GM19238 (cell line): ENCODE measurements at regions not wholly inside any gene's neighbourhood (a gene's known extent, or its start where the extent isn't known, plus 50 kb on each side); places are given as distances from the start of the nearest gene placed in this dataset.

Source experiments
- DNase-seq: peaks from one replicate; pipeline ENCODE4 v3.0.0; 2011; ENCODE audit warnings: low spot score; ENCODE audit not compliant: insufficient read length

DNA sequence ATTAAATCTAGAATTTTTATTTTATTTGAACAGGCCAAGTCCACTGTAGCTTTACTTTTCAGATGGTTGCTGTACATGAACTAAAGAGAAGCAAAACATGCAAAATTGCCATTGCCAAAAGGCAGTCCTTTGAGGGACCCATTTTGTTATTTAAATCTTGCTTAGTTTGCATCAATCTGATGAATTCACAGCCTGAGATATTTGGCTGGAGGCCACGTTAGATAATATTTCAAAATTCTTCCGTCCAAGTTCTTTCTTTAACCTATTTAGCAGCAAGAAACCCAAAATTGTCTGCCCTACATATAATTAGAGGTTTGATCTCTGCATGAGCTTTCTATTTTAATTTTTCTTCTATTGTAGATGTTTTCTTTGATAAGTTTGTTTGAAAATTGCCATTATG is 1706.9 kb upstream of the RAG2 start:
- DNase-seq, result no peak

DNA sequence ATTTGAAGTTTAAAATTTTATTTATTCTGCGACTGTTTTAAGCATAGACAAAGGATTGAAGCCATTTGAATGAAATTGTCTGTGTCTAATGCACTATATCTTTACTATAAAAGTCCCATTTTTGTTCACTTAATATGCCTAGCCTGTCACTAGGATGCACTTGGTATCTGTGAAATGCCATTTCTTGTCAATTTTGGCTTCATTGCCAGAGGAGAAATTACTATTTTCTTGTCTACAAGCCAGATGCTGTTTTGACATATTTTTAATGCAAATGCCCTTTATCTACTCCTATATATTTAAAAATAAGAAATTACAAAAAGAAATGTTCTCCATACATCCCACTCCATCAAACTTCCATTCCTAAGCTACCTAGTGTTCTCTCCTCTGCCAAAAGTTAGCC is 1704.5 kb upstream of the RAG2 start:
- no peak for DNase-seq

DNA sequence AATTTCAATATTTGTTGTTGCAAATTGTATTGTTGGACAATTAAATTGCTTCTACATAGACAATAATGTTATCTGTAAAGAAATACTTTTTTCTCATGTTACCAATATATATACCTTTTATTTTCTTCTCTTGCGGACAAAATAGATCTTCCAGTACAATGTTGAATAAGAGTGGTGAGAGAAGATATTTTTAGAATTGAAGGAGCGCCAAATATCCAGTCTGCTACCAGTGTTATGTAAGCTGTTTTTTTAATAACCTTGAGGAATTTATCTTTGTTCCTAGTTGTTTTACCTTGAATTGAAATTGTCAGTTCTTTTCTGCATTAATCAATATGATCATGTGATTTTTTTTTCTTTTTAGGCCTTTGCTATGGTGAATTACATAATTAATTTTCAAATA is 1702.5 kb upstream of the RAG2 start:
- no peak for DNase-seq

DNA sequence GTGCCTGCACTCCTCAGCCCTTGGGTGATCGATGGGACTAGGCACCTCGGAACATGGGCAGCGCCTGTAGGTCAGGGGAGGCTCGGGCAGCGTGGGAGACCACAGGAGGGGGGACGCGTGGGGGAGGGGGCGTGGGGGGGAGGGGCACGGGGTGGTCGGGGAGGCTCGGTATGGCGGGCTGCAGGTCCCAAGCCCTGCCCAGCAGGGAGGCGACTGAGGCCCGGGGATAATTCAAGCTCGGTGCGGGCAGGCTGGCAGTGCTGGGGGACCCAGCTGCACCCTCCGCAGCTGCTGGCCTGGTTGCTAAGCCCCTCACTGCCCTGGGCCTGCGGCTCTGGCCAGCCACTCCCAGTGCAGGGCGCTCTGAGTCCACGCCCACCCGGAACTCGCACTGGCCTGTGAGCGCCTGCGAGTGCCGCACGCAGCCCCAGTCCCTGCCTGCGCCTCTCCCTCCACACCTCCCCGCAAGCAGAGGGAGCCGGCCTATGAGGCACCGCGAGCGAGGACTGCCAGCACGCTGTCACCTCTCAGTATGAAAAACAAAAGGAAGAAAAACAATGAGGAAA is 1698.3 kb upstream of the RAG2 start:
- no peak for DNase-seq

DNA sequence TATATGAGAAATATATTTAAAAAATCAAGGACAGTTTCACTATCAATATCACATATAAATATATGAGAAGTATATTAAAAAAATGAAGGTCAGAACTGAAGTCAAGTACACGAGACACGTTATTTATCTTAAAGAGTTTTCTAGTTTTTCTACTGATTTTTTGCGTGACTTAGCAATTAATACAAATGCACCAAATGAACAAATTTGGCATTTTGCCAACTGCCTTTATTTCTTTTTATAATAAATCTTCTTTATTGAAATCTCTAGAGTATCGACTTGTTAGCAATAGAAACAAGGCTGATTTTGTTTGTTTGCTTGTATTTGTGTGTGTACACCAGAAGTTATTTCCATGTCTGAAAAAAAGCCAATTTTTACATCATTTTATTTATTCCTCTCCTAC is 1684.7 kb upstream of the RAG2 start:
- DNase-seq, result no peak

DNA sequence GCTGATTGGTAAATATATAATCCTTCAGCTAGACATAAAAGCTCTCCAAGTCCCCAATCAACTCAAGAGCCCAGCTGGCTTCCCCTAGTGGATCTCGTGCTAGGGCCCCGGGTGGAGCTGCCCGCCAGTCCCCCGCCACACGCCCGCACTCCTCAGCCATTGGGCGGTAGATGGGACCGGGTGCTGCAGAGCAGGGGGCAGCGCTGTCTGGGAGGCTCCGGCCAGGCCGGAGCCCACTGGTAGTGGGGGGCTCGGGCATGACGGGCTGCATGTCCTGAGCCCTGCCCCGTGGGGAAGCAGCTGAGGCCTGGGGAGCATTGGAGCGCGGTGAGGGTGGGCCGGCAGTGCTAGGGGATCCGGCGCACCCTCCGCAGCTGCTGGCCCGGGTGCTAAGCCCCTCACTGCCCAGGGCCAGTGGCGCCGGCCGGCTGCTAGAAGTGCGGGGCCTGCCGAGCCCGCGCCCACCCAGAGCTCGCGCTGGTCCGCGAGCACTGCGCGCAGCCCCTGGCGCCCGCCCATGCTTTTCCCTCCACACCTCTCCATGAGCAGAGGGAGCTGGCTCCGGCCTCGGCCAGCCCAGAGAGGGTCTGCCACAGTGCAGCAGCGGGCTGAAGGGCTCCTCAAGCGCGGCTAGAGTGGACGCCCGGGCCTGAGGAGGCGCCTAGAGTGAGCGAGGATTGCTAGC is 1680.6 kb upstream of the RAG2 start:
- no peak for DNase-seq

DNA sequence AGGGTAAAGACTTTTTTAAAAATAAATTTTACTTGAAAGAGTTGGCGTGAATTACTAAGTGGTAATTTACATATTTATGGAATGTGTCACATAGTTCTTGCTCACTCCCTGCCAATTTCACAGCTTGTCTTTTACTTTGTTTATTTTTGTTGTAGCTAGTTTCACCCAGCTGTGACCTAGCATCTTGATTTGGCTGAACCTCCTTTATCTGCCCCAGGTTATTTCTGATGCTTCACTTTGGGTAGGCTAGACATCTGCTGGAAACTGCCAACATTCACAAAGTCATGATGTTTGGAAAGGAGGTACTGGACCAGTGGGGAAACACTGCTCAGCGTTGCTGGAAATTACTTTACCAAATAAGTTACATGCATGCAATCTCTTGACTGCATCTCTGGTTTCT is 1676.0 kb upstream of the RAG2 start:
- no peak for DNase-seq

DNA sequence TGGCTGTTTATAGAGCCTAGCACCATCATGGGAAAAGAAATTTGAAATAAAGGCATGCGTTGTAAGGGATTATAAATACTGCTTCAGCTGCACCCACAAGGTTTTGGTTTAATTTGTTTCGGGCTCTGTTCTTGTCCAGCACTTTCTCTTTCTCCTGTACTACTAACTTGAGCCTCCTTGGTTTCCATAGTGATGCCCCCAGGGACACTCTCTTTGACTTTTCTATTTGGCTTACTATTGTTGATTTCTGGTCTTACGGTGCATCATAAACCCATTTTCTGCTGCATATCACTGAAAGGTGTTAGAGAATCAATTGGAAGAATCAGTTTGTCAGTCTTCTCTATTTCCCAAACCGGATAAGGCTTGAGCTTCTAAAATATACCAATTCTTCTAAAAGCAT is 1674.3 kb upstream of the RAG2 start:
- DNase-seq, result no peak

DNA sequence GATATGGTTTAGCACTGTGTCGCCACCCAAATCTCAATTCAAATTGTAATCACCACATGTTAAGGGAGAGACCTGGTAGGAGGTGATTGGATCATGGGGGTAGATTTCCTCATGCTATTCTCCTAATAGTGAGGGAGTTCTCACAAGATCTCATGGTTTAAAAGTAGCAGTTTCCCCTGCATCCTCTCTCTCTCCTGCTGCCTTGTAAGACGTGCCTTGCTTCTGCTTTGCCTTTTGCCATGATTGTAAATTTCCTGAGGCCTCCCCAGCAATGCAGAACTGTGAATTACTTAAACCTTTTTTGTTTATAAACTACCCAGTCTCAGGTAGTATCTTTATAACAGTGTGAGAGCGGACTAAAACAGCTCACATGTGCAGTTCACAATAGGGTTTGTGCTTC is 1668.7 kb upstream of the RAG2 start:
- no peak for DNase-seq

DNA sequence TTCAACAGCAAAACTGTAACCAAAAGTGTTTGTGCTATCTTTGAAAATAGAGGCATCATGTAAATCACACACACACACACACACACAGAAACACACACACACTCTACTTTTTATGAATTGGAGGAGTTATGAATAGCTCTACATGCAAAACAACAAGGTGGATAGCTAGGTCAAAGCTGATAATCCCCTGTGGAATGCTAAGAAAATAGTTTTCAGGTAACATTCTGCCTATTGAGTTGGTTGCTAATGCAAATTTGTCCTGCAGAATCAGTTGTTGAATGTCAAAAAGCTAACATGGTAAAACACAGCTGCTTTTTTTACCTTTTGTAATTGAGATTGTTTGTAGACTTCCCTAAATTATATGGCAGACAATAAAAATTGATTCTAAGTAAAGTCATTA is 1658.4 kb upstream of the RAG2 start:
- DNase-seq, result no peak

DNA sequence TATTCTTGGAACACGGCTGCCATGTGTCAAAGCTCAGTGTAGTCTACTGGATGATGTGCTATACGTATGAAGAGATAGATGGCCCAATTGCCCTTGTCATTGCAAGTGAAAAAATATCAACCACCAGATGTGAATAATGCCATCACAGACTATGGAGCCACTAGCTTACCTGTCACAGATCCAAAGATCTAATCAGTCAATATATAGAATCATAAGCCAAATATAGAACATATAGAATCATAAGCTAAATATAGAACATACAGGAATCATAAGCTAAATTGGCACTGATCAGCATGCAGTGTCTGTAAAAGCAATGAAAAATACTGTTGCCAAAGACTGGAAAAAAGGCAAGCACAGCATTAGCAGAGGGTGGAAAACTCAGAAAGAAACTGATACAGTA is 1656.9 kb upstream of the RAG2 start:
- no peak for DNase-seq

DNA sequence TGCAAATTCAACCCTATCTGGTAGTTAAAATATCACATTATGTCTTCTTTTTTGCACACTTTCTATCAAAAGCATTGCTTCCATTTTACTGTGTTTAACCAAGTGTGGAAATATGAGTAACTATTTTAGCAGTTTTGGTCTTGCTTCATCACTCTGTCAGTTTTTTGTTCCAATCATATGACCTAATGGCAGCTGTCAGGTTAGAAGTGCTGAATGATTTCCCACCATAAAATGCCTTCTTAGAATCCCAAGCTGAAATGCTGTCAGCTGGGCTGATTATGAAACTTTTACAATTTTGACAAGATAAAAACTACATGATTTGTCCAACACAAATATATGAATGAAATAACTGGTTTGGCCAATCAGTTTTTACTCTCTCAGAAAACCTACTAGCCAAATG is 1654.6 kb upstream of the RAG2 start:
- DNase-seq, result no peak

DNA sequence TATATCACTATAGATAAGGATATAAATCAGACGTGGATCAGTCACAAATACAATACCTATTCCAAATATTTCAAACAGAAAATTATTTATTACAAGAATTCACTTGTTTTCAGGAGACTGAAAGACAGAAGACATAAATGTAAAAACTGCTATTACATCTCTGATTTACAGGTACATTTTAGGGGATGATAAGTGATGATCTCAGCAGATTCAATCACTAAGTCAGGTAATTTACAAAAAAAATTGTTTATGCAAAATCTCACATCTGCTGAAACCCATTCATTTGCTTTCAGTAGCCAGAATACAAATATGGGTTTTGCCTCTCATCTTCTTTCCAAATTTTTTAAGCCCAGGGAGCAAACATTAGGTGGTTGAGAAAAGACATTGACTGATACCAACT is 1648.4 kb upstream of the RAG2 start:
- no peak for DNase-seq

DNA sequence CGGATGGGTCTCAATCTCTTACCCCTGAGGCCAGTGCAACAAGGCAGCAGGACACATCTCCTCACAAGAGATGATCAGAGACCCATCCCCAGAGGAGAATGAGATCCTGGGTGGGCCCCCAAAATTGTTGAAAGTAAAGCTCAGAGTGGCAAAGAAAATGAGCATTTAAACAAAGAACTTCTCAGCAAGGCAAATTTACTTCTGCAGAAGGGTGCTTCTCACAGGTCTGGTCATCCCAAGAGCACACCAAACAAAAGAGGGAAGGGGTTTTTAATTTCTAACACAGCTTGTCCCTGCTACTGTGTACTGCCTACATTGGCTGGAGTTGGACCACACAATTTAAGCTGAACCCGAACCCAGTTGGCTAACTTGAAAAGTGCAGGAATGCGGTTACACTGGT is 1628.6 kb upstream of the RAG2 start:
- no peak for DNase-seq

DNA sequence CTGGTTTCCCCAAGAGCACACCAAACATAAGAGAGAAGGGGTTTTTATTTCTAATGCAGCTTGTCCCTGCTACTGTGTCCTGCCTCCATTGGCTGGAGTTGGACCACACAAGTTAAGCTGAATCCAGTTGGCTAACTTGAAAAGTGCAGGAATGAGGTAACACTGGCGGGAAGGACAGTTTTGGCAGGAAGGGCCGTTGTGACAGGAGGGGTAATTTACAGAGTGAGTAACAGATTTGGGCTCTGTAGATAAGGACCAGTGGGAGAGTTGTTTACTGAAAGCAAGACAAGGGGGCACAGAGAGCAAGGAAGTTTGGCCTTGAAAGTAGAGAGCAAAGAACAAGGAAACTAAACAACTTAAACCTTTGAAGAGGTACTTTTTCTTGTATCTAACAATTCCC is 1623.3 kb upstream of the RAG2 start:
- DNase-seq, result no peak

DNA sequence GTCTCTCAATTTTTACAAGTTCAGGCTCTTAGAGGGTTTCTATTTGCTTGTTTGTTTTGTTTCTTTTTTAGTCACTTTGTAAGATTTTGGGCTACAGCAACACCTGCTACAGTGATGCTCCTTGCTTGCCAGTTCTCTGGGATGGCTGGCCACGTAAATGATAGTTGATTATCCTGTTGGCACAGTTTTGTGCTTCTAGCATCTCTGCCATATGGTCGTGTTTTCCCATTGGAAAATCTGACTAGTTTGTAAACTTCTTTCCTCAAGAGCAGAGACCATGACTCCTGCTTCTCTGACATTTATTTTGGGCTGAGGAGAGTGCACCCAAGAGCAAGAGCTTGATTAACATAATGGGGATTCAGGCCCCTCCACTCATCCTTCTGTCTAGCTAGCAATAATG is 1621.6 kb upstream of the RAG2 start:
- no peak for DNase-seq

DNA sequence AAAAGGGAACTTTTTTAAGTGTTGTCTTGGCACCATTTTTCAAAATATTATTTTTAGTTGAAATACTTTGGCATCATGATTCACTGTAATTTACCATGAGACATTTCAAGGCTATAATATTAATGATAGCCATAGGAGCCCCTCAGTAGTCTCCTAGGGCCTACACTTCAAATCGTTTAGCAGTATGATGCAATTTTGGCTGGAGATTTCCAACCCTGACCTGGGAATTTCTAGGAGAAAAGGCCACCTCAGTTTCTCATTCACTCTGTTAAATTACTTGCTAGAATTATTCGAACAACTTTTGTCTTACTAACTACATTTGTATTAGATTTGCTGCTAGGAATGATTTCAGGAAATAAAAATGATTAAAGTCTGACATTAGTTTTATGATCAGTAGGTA is 1610.9 kb upstream of the RAG2 start:
- DNase-seq, result no peak

DNA sequence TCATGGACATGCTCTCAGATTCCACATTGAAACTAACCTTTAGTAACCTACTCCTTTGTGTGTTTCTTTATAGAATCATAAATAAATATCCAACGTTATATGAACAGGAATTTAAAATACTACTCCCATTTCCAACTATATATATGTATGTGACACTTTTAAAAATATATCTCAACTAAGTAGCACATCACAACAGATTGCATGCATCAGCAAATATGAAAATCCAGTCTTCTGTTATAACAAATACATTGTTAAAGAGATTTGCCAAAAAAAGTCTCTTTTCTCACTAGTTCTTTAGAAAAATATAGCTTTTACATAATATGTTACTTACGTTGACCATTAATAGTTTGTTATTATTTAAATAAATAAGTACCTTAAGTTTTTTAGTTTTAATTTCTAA is 1608.6 kb upstream of the RAG2 start:
- no peak for DNase-seq

DNA sequence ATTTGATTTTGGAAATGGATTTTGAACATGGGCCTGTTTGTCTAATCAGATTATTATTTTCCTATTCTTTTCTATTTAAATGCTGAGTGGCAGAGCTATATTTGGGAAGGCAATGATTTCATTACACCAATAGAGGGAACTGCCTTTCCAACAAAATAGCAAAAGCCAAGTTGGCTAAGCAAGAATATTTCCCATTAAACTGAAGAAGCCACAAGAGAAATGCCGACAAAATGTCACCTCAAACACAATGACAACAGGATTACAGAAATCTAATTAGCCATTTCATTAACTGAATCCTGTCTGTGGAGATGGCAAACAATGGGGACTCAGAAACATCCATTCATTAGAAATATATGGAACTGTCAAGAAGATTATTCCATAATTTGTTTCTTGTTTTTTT is 1593.1 kb upstream of the RAG2 start:
- DNase-seq, result no peak

DNA sequence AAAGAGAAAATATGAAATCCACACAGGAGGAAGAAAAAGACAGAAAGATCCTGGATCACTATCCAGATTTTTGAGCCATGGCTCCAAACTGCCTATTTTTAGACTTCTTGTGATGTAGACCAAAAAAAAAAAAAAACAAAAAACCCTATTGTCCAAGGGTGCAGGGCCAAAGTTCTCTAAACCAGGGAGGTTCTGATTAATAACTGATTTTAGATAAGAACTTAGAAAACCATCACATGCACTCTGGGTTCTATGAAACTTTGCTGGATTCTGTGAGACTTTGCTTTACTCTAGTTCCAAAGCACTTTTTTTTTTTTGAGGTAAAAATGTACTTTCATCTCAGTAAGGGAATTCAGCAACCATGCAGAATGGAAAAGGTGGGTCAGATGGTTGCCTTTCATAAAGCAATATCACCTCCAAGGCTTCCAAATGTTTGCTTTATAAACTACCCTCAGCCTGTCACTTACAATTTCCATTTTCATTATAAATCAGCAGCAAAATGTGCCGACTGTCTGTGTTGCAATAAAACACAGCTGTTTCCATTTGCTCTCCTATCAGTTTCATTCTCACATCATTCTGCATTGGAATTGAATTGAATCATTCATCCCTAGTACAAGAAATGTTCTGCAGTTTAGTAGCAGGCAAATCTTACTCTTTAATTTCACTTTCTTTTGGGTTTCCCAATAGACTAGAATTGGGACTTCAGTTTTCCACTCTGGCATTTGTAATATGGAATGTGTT is 1584.3 kb upstream of the RAG2 start:
- no peak for DNase-seq

DNA sequence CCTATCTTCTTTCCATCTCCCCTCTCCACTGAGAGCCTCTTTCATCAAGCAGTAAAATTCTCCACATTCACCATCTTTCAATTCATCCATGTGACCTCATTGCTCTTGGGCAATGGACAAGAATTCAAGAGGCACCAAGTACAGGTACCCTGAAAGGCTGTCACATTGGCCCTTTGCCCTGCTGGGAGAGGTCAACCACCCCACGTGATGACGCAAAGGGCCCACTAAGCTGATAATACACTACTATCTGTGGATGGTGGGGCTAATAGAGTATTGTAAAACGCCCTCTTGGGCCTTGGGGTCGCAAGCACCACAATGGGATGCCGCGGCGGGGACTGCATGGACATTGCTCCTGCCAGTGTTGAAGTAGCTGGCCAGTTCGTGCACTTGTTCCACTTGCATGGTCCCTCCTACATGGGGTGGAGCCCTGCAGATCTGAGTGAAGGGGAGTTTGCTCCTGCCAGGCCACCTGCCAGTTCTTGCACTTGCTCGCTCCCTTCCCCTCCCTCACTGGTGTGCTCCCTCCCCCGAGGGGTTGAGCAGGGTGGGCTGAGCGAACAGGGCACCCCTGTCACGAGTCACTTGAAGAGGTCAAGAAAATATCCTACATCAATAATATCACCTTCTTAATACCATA is 1578.8 kb upstream of the RAG2 start:
- no peak for DNase-seq

DNA sequence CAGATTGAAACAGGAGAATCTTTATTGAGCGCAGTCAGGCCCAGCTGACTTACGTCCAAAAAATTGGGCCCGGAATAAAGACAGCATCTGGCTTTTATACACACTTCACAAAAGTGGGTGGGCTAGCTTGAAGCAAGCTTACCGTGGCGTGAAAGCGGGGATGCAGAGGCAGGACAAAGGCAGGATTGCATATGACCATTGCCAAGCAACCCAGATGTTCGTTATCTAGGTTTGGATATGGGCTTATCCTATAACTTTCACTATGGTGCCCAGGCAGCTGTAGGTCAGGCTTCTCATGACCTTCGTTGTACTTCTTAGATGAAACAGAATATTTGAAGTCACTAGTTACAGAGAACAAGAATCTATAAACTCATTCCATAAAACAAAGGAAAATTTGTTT is 1575.6 kb upstream of the RAG2 start:
- no peak for DNase-seq

DNA sequence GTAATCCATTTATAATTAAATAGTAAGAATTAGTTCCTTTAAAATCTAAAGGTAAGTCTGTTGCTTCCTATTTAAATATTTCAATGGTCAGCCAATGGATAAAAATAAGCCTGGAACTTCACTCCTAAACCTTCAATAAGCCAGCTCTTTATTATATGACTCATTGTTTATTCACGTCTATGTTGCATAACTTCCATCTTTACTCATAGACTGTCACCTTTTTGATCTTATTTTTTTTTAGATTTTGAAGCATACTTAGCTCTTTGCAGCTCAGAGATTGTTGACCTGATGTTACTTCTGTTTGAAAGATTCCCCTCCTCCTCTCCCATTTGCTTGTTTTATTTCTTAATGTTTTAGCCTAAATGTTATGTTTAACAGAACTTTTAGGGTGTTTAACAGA is 1571.2 kb upstream of the RAG2 start:
- no peak for DNase-seq
